Spleen (tissue), 11 donors: ENCODE measurements at regions not wholly inside any gene's neighbourhood (a gene's known extent, or its start where the extent isn't known, plus 50 kb on each side); places are given as distances from the start of the nearest gene placed in this dataset.

Experiments used
- DNase-seq: peaks from one replicate; pipeline ENCODE4 v3.0.0-alpha.2; 2020
- H3K27ac ChIP-seq, 8 donors: fragments of 200-600 bp; sonication (generic) in 7 of 8; 1 replicate in 4 of 8; 2 replicates in 4 of 8; pipeline versions ENCODE4 v1.5.0 to v1.8.0; 2016 to 2021; ENCODE audit warnings: inconsistent platforms in 4 of 8, mild to moderate bottlenecking in 4 of 8, moderate library complexity in 1 of 8
- H3K27me3 ChIP-seq, 7 donors: fragments of 200-600 bp; sonication (generic) in 6 of 7; replicated peaks in 1 of 7; 1 replicate in 4 of 7; 2 replicates in 3 of 7; pipeline versions ENCODE4 v1.5.0 to v1.8.0; 2016 to 2021; ENCODE audit warnings: inconsistent platforms in 3 of 7, mild to moderate bottlenecking in 1 of 7
- H3K36me3 ChIP-seq, 6 donors: fragments of 200-600 bp; sonication (generic) in 5 of 6; 1 replicate in 4 of 6; 2 replicates in 2 of 6; pipeline versions ENCODE4 v1.5.0 to v1.8.0; 2016 to 2021; ENCODE audit warnings: inconsistent platforms in 2 of 6
- H3K4me1 ChIP-seq, 6 donors: fragments of 200-600 bp; sonication (generic) in 5 of 6; 1 replicate in 3 of 6; 2 replicates in 3 of 6; pipeline versions ENCODE4 v1.5.0 to v1.8.0; 2016 to 2021; ENCODE audit warnings: inconsistent platforms in 3 of 6
- H3K4me3 ChIP-seq, 8 donors: fragments of 200-600 bp; sonication (generic) in 7 of 8; 1 replicate in 4 of 8; 2 replicates in 4 of 8; pipeline versions ENCODE4 v1.5.0 to v1.8.0; 2016 to 2021; ENCODE audit warnings: inconsistent platforms in 4 of 8, mild to moderate bottlenecking in 4 of 8, moderate library complexity in 2 of 8
- H3K9me3 ChIP-seq, 8 donors: fragments of 200-600 bp; sonication (generic) in 7 of 8; 1 replicate in 4 of 8; 2 replicates in 4 of 8; pipeline versions ENCODE4 v1.5.0 to v1.8.0; 2016 to 2021; ENCODE audit warnings: inconsistent platforms in 4 of 8
- CTCF ChIP-seq, 11 experiments: fragments of 200-600 bp in 7 of 11; fragments of 450-650 bp in 4 of 11; sonication (generic) in 4 of 11; IDR thresholded peaks in 8 of 11; conservative IDR thresholded peaks in 3 of 11; 1 replicate in 7 of 11; 2 replicates in 4 of 11; pipeline versions ENCODE4 v1.4.0 to v1.8.0; 2016 to 2021; ENCODE audit warnings: antibody characterized with exemption in 11 of 11, inconsistent platforms in 4 of 11, mild to moderate bottlenecking in 1 of 11
- POLR2A ChIP-seq, 3 donors: fragments of 450-650 bp; IDR thresholded peaks; one replicate each; pipeline ENCODE4 v1.5.1; 2017; ENCODE audit warnings: antibody characterized with exemption in 3 of 3, mild to moderate bottlenecking in 1 of 3
- POLR2AphosphoS5 ChIP-seq, 3 donors: sonication (generic); formaldehyde crosslinking; IDR thresholded peaks; one replicate each; pipeline ENCODE4 v1.5.1; 2017; ENCODE audit warnings: antibody characterized with exemption in 3 of 3
- WGBS, 5 donors: extraction: QIAGEN DNeasy Blood & Tissue Kit in 3 of 5; methylation state at CpG; one replicate each; pipeline versions ENCODE4 v1.1.5 to v1.1.7; 2013 to 2018; 5-methylcytosine and 5-hydroxymethylcytosine counted together
- intact Hi-C: fragments of 100-400 bp; cut with DNase I; formaldehyde crosslinking; loops from one replicate; pipeline ENCODE4 v1.15.0; 2023; ENCODE audit warnings: low total_unique reads
- donor health status: healthy with polysubstance abuse.
- donor health status: DM: no; HTN: no; CAD: no; lungs with moderate emphysema.
- donor health status: DM: no; HTN: no; CAD: no.
- donor health status: Bipolar disorder and iron deficiency.
- donor health status: healthy.
- donor health status: DM: no; HTN: no; CAD: no.
- donor health status: DM: yes; HTN: yes; CAD: no.

- Histone ChIP-seq H3K27me3 (peaks cover 0 to 50% (median 0%) of the 10 kb centered on the region in 7 donors), H3K36me3 (no peaks in the 10 kb centered on the region), H3K4me1 (no peaks in the 10 kb centered on the region), H3K4me3 (no peak overlapping the region), H3K27ac (no peak overlapping the region), H3K9me3 (no peaks in the 10 kb centered on the region)
- intact Hi-C loops = no loop called here
- 67 to 75% (median 73%) methylated on average over 14 of the region's 14 CpGs for WGBS, 5 donors
- no peak for TF ChIP-seq CTCF (IDR thresholded peaks at IDR 0.05 in 8 of 11, conservative IDR thresholded peaks at IDR 0.05 in 3 of 11)
- no peak for TF ChIP-seq POLR2AphosphoS5 (IDR thresholded peaks at IDR 0.05)
- TF ChIP-seq POLR2A (IDR thresholded peaks at IDR 0.05) = no peak
- no peak for DNase-seq
Observed at GRCh38 chr2:888906-889566, 61.6 kb upstream of the SNTG2 start.

DNA sequence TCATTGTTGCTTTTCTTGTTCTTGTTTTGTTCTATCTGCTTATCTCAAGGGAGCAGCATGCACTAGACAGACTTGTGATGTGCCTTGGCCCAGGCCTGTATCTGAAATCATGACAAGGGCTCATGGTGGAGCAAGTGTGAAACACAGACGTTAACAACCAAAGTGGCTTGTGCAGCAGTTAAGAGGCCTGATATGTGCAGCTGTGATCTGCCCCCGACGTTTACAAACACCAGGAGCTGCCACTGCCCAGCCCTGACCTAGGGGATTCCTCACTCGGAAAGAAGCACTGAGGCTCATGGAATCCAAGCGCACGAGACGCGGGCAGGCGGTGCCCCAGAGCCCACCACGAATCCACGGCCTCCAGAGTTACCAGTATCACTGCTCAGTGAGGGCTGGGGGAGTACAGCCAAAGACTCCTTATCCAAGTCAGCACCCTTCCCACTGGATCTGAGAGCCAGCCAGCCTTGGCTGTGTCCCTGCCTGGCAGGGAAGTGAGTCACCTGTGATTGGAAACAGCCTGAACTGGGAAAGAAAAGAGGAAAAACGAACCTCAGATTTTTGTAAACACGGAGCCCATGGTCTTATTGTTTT is 62.3 kb upstream of the SNTG2 start:
- 75 to 83% (median 80%) methylated on average over 13 of the region's 13 CpGs for WGBS, 5 donors
- intact Hi-C loops = no loop called here
- no peak for DNase-seq
- Histone ChIP-seq H3K4me1 (no peaks in the 10 kb centered on the region), H3K27ac (no peak overlapping the region), H3K36me3 (no peaks in the 10 kb centered on the region), H3K27me3 (peaks cover 0 to 50% (median 0%) of the 10 kb centered on the region in 7 donors), H3K9me3 (no peaks in the 10 kb centered on the region), H3K4me3 (no peak overlapping the region)
- TF ChIP-seq POLR2AphosphoS5 (IDR thresholded peaks at IDR 0.05) = no peak
- TF ChIP-seq CTCF (IDR thresholded peaks at IDR 0.05 in 8 of 11, conservative IDR thresholded peaks at IDR 0.05 in 3 of 11) = no peak
- TF ChIP-seq POLR2A (IDR thresholded peaks at IDR 0.05) = no peak

- H3K4me3 ChIP-seq = no peak overlapping the region
- DNase-seq = no peak
- peaks cover 0 to 49% (median 0%) of the 10 kb centered on the region in 7 donors for H3K27me3 ChIP-seq
- whole genome bisulfite sequencing, 5 donors = 69 to 86% (median 78%) methylated on average over 6 of the region's 6 CpGs
- H3K27ac ChIP-seq = no peak overlapping the region
- no peaks in the 10 kb centered on the region for H3K36me3 ChIP-seq
- TF ChIP-seq POLR2AphosphoS5 (IDR thresholded peaks at IDR 0.05) = no peak
- TF ChIP-seq POLR2A (IDR thresholded peaks at IDR 0.05) = no peak
- TF ChIP-seq CTCF (IDR thresholded peaks at IDR 0.05 in 8 of 11, conservative IDR thresholded peaks at IDR 0.05 in 3 of 11) = no peak
- no peaks in the 10 kb centered on the region for H3K9me3 ChIP-seq
- intact Hi-C loops = no loop called here
- H3K4me1 ChIP-seq = no peaks in the 10 kb centered on the region
Observed at GRCh38 chr2:887639-888038, 63.0 kb upstream of the SNTG2 start.
